HG02571 (cell line): ENCODE measurements at regions not wholly inside any gene's neighbourhood (a gene's known extent, or its start where the extent isn't known, plus 50 kb on each side); places are given as distances from the start of the nearest gene placed in this dataset.
"Not testable (repeated sequence)": the region's sequence is repeated elsewhere in the genome, so short reads cannot be mapped to it uniquely, and the experiment has no call there.

Source experiments
- ATAC-seq: cut with Tn5 transposase; IDR thresholded peaks from one replicate; pipeline ENCODE4 v1.9.1; 2021; ENCODE audit warnings: mild to moderate bottlenecking, moderate library complexity; ENCODE audit not compliant: unreplicated experiment

- ATAC-seq = no peak
Measured at GRCh38 chr16:65315081-65315780, 193.4 kb upstream of the CDH11 start.

- no peak for ATAC-seq
Measured at GRCh38 chr16:65314627-65315008, 192.8 kb upstream of the CDH11 start.

- no peak for ATAC-seq
Measured at GRCh38 chr16:65313936-65314626, 192.2 kb upstream of the CDH11 start.

GRCh38 chr16:65312795-65313194 lies 190.9 kb upstream of the CDH11 start:
- no peak for ATAC-seq

GRCh38 chr16:65312071-65312470 lies 190.2 kb upstream of the CDH11 start:
- ATAC-seq = no peak

GRCh38 chr16:65310491-65310890 lies 188.6 kb upstream of the CDH11 start:
- not testable (repeated sequence) for ATAC-seq

GRCh38 chr16:65309354-65309753 lies 187.5 kb upstream of the CDH11 start:
- no peak for ATAC-seq

GRCh38 chr16:65308506-65308905 lies 186.6 kb upstream of the CDH11 start:
- no peak for ATAC-seq

GRCh38 chr16:65307286-65307685 lies 185.4 kb upstream of the CDH11 start:
- no peak for ATAC-seq

GRCh38 chr16:65306722-65307121 lies 184.9 kb upstream of the CDH11 start:
- no peak for ATAC-seq

GRCh38 chr16:65306300-65306699 lies 184.4 kb upstream of the CDH11 start:
- ATAC-seq = no peak

GRCh38 chr16:65305266-65305959 lies 183.6 kb upstream of the CDH11 start:
- ATAC-seq = no peak

- ATAC-seq = no peak
Measured at GRCh38 chr16:65301029-65301428, 179.2 kb upstream of the CDH11 start.

- ATAC-seq = no peak
Measured at GRCh38 chr16:65297453-65297852, 175.6 kb upstream of the CDH11 start.

- ATAC-seq = no peak
Measured at GRCh38 chr16:65295527-65295926, 173.7 kb upstream of the CDH11 start.

- no peak for ATAC-seq
Measured at GRCh38 chr16:65294708-65295107, 172.8 kb upstream of the CDH11 start.

GRCh38 chr16:65294165-65294564 lies 172.3 kb upstream of the CDH11 start:
- no peak for ATAC-seq

- ATAC-seq = no peak
Measured at GRCh38 chr16:65289022-65289421, 167.2 kb upstream of the CDH11 start.

- no peak for ATAC-seq
Measured at GRCh38 chr16:65287307-65287706, 165.4 kb upstream of the CDH11 start.

GRCh38 chr16:65285128-65286048 lies 163.5 kb upstream of the CDH11 start:
- ATAC-seq = no peak

GRCh38 chr16:65284626-65285025 lies 162.8 kb upstream of the CDH11 start:
- no peak for ATAC-seq
